Stimulated activated CD4-positive, alpha-beta T cell treated with anti-CD3 and anti-CD28 coated beads, Interleukin-4, amount 100 ng/mL, for 1 hour (primary cell): ENCODE measurements at regions not wholly inside any gene's neighbourhood (a gene's known extent, or its start where the extent isn't known, plus 50 kb on each side); places are given as distances from the start of the nearest gene placed in this dataset.

ENCODE experiments used
- DNase-seq: peaks from one replicate; pipeline ENCODE4 v3.0.0-alpha.2; 2020

DNA sequence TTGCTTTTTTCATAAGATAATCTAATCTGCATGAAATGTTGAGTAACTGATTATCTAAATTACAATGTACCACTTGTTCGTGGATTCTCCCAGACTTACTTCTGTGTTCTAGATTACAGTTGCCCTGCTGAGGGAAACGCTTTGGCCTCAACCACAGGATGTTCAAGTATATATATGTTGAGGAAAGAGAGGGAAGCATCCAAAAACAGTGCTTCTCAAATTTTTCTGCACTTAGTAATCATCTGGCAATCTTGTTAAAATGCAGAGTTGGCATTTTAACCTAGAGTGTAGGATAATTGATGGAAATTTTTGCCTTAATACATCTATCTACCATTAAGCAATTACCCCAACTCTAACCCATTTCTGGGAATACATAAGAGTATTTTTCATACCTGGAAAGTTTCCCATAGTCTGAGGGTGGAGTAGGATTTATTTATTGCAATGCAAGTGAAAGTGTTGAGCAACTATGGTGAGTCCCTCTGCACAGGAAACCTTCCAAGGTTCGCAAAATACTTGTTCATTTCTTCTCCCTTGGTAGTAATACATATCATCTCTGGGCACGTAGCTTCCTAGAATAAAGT lies 59.6 kb upstream of the C1GALT1 start:
- no peak for DNase-seq

DNA sequence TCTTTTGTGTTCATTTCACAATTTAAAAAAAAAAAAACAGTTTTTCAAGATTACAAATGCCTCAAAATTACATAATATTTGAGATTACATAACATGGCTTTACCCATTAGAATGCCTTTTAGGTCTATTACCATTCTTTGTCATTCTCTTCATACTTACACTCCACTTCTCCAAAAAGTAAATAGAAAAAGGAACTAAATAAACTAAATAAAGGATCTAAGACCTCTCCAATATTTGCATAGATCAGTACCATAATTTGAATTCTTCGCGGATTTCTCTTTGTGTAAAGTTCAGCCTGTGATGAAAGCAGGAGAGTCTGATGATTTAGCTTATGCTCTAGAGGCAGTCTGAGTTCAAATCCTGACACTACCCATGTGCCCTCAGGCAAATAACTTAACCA lies 56.4 kb upstream of the C1GALT1 start:
- DNase-seq: no peak

DNA sequence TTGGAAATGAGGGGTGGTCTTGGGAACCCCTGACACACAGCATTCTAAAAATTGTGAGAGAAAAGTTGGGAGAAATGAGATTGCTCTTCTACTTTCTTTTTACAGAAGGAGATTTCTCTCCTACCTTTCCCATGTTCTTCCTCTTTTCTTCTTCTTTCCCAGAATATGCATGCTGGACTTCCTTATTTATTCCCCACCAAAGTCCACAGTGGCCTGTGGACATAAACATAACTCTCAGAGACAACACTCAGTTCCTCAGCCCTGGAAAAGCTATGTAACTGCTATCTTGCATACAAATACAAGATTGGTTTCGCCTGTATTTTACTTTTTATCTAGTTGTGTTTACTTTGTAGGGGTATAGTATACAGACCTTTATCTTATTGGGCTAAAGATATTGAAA lies 54.6 kb upstream of the C1GALT1 start:
- no peak for DNase-seq

DNA sequence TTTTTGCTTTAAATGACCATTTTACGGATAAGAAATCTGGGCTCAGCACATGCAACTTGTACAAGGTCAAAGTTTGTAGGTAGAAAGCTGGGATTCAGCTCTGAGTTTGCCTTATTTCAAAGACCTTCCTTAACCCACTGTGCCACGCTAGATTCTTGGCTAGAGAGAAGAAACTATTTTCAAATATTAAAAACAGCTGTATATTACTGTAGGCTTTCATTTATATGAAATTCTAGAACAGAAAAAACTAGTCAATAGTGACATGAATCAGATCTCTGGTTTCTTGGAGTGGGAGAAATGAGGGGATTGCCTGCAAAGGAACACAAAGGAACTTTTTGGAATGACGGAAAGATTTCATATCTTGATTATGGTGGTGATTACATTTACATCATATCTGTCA lies 53.0 kb upstream of the C1GALT1 start:
- DNase-seq: no peak

DNA sequence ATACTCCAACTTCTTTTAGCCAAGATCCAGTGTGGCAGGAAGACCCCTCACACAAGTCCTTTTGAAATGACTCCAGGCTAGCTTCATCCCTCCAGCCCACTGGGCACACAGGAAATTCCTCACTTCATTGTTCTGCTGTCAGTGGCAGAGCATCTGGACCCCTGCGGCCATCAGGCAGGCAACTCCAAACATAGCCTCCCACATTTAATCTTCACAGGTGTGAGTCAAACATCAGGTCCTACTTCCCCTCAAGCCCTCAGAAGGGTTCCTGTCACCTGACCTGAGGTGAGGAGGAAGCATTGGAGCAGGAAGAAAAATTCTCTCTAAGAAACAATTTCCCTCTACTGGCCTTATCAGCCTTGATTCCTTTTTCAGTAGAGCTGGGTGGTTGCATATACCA lies 51.1 kb upstream of the C1GALT1 start:
- DNase-seq: no peak
